Effector memory CD8-positive, alpha-beta T cell (primary cell): ENCODE measurements at regions not wholly inside any gene's neighbourhood (a gene's known extent, or its start where the extent isn't known, plus 50 kb on each side); places are given as distances from the start of the nearest gene placed in this dataset.
"Not testable (repeated sequence)": the region's sequence is repeated elsewhere in the genome, so short reads cannot be mapped to it uniquely, and the experiment has no call there.

Experiments used
- ATAC-seq: fragments of 150-1000 bp; cut with Tn5 transposase; replicated peaks from 2 replicates; pipeline ENCODE4 v1.10.0; 2021; ENCODE audit warnings: mild to moderate bottlenecking, moderate library complexity
- DNase-seq, 3 experiments: peaks; one replicate each; pipeline ENCODE4 v3.0.0; 2021
- H3K27ac Mint-ChIP-seq, 2 donors: one replicate each; pipeline ENCODE4 v1.8.0; 2022; ENCODE audit warnings: mild to moderate bottlenecking in 2 of 2, mixed read lengths in 2 of 2, moderate library complexity in 2 of 2
- H3K27me3 Mint-ChIP-seq, 2 donors: one replicate each; pipeline ENCODE4 v1.8.0; 2022; ENCODE audit warnings: mixed read lengths in 2 of 2
- H3K36me3 Mint-ChIP-seq: one replicate; pipeline ENCODE4 v1.8.0; 2022; ENCODE audit warnings: mild to moderate bottlenecking, moderate library complexity, mixed read lengths; ENCODE audit not compliant: insufficient read depth
- H3K4me1 Mint-ChIP-seq, 2 donors: one replicate each; pipeline ENCODE4 v1.8.0; 2022; ENCODE audit warnings: low read depth in 2 of 2, mixed read lengths in 2 of 2
- H3K4me3 Mint-ChIP-seq, 2 donors: one replicate each; pipeline ENCODE4 v1.8.0; 2022; ENCODE audit warnings: mild to moderate bottlenecking in 2 of 2, mixed read lengths in 2 of 2, moderate library complexity in 2 of 2
- H3K9me3 Mint-ChIP-seq, 2 donors: one replicate each; pipeline ENCODE4 v1.8.0; 2022; ENCODE audit warnings: mixed read lengths in 2 of 2

GRCh38 chr2:21194147-21194546 is 70.4 kb downstream of the TDRD15 start:
- H3K27ac Mint-ChIP-seq, result no peak overlapping the region
- peaks cover 4 to 5% of the 10 kb centered on the region in 2 donors for H3K9me3 Mint-ChIP-seq
- H3K27me3 Mint-ChIP-seq, result no peaks in the 10 kb centered on the region
- DNase-seq (no peak), ATAC-seq (no peak)
- no peaks in the 10 kb centered on the region for H3K4me1 Mint-ChIP-seq
- H3K36me3 Mint-ChIP-seq, result no peaks in the 10 kb centered on the region
- H3K4me3 Mint-ChIP-seq, result no peak overlapping the region

- no peak for DNase-seq
- H3K27ac Mint-ChIP-seq, result no peak overlapping the region
- ATAC-seq, result no peak
- no peak overlapping the region for H3K4me3 Mint-ChIP-seq
- no peaks in the 10 kb centered on the region for H3K4me1 Mint-ChIP-seq
- no peaks in the 10 kb centered on the region for H3K36me3 Mint-ChIP-seq
- no peaks in the 10 kb centered on the region for H3K27me3 Mint-ChIP-seq
- peaks cover 4 to 5% of the 10 kb centered on the region in 2 donors for H3K9me3 Mint-ChIP-seq
Observed at GRCh38 chr2:21194858-21195271, 71.1 kb downstream of the TDRD15 start.

- peaks cover 4 to 5% of the 10 kb centered on the region in 2 donors for H3K9me3 Mint-ChIP-seq
- H3K4me1 Mint-ChIP-seq, result no peaks in the 10 kb centered on the region
- DNase-seq (no peak), ATAC-seq (no peak)
- H3K4me3 Mint-ChIP-seq, result no peak overlapping the region
- H3K27ac Mint-ChIP-seq, result no peak overlapping the region
- no peaks in the 10 kb centered on the region for H3K36me3 Mint-ChIP-seq
- H3K27me3 Mint-ChIP-seq, result no peaks in the 10 kb centered on the region
Observed at GRCh38 chr2:21195326-21195725, 71.6 kb downstream of the TDRD15 start.

GRCh38 chr2:21198637-21199036 is 74.9 kb downstream of the TDRD15 start:
- no peaks in the 10 kb centered on the region for H3K36me3 Mint-ChIP-seq
- H3K4me1 Mint-ChIP-seq, result no peaks in the 10 kb centered on the region
- H3K27ac Mint-ChIP-seq, result no peak overlapping the region
- no peak overlapping the region for H3K4me3 Mint-ChIP-seq
- no peaks in the 10 kb centered on the region for H3K27me3 Mint-ChIP-seq
- no peak for DNase-seq
- peaks cover 0 to 2% of the 10 kb centered on the region in 2 donors for H3K9me3 Mint-ChIP-seq
- ATAC-seq, result no peak

- DNase-seq (no peak), ATAC-seq (no peak)
- Mint-ChIP-seq H3K27me3 (no peaks in the 10 kb centered on the region), H3K9me3 (peaks cover 0 to 1% of the 10 kb centered on the region in 2 donors), H3K27ac (no peak overlapping the region), H3K4me1 (no peaks in the 10 kb centered on the region), H3K4me3 (no peak overlapping the region), H3K36me3 (no peaks in the 10 kb centered on the region)
Observed at GRCh38 chr2:21203976-21204375, 80.2 kb downstream of the TDRD15 start.

GRCh38 chr2:21214085-21214484 is 90.3 kb downstream of the TDRD15 start:
- H3K4me1 Mint-ChIP-seq, DNase-seq, H3K9me3 Mint-ChIP-seq, H3K27me3 Mint-ChIP-seq, H3K4me3 Mint-ChIP-seq, H3K27ac Mint-ChIP-seq, ATAC-seq, H3K36me3 Mint-ChIP-seq: not testable (repeated sequence)

- no peak for DNase-seq
- no peaks in the 10 kb centered on the region for H3K36me3 Mint-ChIP-seq
- no peak overlapping the region for H3K27ac Mint-ChIP-seq
- no peak overlapping the region for H3K4me3 Mint-ChIP-seq
- H3K9me3 Mint-ChIP-seq, result peaks cover 0 to 2% of the 10 kb centered on the region in 2 donors
- H3K4me1 Mint-ChIP-seq, result no peaks in the 10 kb centered on the region
- ATAC-seq, result no peak
- no peaks in the 10 kb centered on the region for H3K27me3 Mint-ChIP-seq
Observed at GRCh38 chr2:21217442-21217841, 93.7 kb downstream of the TDRD15 start.

- H3K36me3 Mint-ChIP-seq, result no peaks in the 10 kb centered on the region
- H3K27ac Mint-ChIP-seq, result no peak overlapping the region
- ATAC-seq (no peak), DNase-seq (no peak)
- H3K27me3 Mint-ChIP-seq, result no peaks in the 10 kb centered on the region
- peaks cover 0 to 2% of the 10 kb centered on the region in 2 donors for H3K9me3 Mint-ChIP-seq
- H3K4me1 Mint-ChIP-seq, result no peaks in the 10 kb centered on the region
- no peak overlapping the region for H3K4me3 Mint-ChIP-seq
Observed at GRCh38 chr2:21220930-21221329, 97.2 kb downstream of the TDRD15 start.

GRCh38 chr2:21223618-21224017 is 99.8 kb downstream of the TDRD15 start:
- Mint-ChIP-seq H3K27me3 (no peaks in the 10 kb centered on the region), H3K27ac (no peak overlapping the region), H3K9me3 (no peaks in the 10 kb centered on the region), H3K36me3 (no peaks in the 10 kb centered on the region), H3K4me3 (no peak overlapping the region), H3K4me1 (no peaks in the 10 kb centered on the region)
- ATAC-seq, result no peak
- DNase-seq, result no peak

- no peaks in the 10 kb centered on the region for H3K4me1 Mint-ChIP-seq
- no peak overlapping the region for H3K4me3 Mint-ChIP-seq
- H3K27me3 Mint-ChIP-seq, result no peaks in the 10 kb centered on the region
- H3K27ac Mint-ChIP-seq, result no peak overlapping the region
- ATAC-seq, result no peak
- no peaks in the 10 kb centered on the region for H3K36me3 Mint-ChIP-seq
- no peak for DNase-seq
- H3K9me3 Mint-ChIP-seq, result peaks cover 0 to 6% of the 10 kb centered on the region in 2 donors
Observed at GRCh38 chr2:21228041-21228895, 104.5 kb downstream of the TDRD15 start.

GRCh38 chr2:21229302-21229701 is 105.5 kb downstream of the TDRD15 start:
- Mint-ChIP-seq H3K36me3 (no peaks in the 10 kb centered on the region), H3K9me3 (peaks cover 0 to 6% of the 10 kb centered on the region in 2 donors), H3K4me1 (no peaks in the 10 kb centered on the region), H3K27me3 (no peaks in the 10 kb centered on the region), H3K4me3 (no peak overlapping the region), H3K27ac (no peak overlapping the region)
- no peak for ATAC-seq
- no peak for DNase-seq

- Mint-ChIP-seq H3K9me3 (peaks cover 0 to 6% of the 10 kb centered on the region in 2 donors), H3K36me3 (no peaks in the 10 kb centered on the region)
- no peak for ATAC-seq
Observed at GRCh38 chr2:21230140-21230539, 106.4 kb downstream of the TDRD15 start.

GRCh38 chr2:21231985-21232384 is 108.2 kb downstream of the TDRD15 start:
- DNase-seq, result no peak
- no peak for ATAC-seq
- H3K27me3 Mint-ChIP-seq, result no peaks in the 10 kb centered on the region
- no peak overlapping the region for H3K27ac Mint-ChIP-seq
- peaks cover 0 to 6% of the 10 kb centered on the region in 2 donors for H3K9me3 Mint-ChIP-seq
- no peaks in the 10 kb centered on the region for H3K4me1 Mint-ChIP-seq
- H3K4me3 Mint-ChIP-seq, result no peak overlapping the region
- no peaks in the 10 kb centered on the region for H3K36me3 Mint-ChIP-seq

More at GRCh38 chr2:21230140-21230539, 106.4 kb downstream of the TDRD15 start:
- H3K4me1 Mint-ChIP-seq, result no peaks in the 10 kb centered on the region
- no peak for DNase-seq
- H3K4me3 Mint-ChIP-seq, result no peak overlapping the region
- no peaks in the 10 kb centered on the region for H3K27me3 Mint-ChIP-seq
- no peak overlapping the region for H3K27ac Mint-ChIP-seq

- no peaks in the 10 kb centered on the region for H3K4me1 Mint-ChIP-seq
- no peak overlapping the region for H3K27ac Mint-ChIP-seq
- peaks cover 0 to 6% of the 10 kb centered on the region in 2 donors for H3K9me3 Mint-ChIP-seq
- H3K36me3 Mint-ChIP-seq, result no peaks in the 10 kb centered on the region
- H3K4me3 Mint-ChIP-seq, result no peak overlapping the region
- ATAC-seq, result no peak
- DNase-seq, result no peak
- H3K27me3 Mint-ChIP-seq, result no peaks in the 10 kb centered on the region
Observed at GRCh38 chr2:21233194-21233593, 109.4 kb downstream of the TDRD15 start.
